Astrocyte of the spinal cord (primary cell): ENCODE measurements at regions not wholly inside any gene's neighbourhood (a gene's known extent, or its start where the extent isn't known, plus 50 kb on each side); places are given as distances from the start of the nearest gene placed in this dataset.
A peak's percentile ranks its signal among the peaks of the same experiment; 100 is the strongest.
"Not testable (repeated sequence)": the region's sequence is repeated elsewhere in the genome, so short reads cannot be mapped to it uniquely, and the experiment has no call there.

Source experiments
- DNase-seq: peaks from one replicate; pipeline ENCODE4 v3.0.0; 2011; ENCODE audit warnings: low read depth, low spot score
- H3K4me3 ChIP-seq: 2 replicates; pipeline ENCODE4 v1.5.1; 2011; ENCODE audit warnings: low read depth, mild to moderate bottlenecking, low read length, moderate library complexity
- CTCF ChIP-seq: IDR thresholded peaks from 2 replicates; pipeline ENCODE4 v1.5.1; 2012; ENCODE audit warnings: low read depth, mild to moderate bottlenecking, low read length, inconsistent platforms
- in situ Hi-C: cut with HindIII; loops from 2 replicates; pipeline ENCODE4 v1.10.0; 2017; ENCODE audit warnings: low sequenced_read_pairs

- peak; percentile 64 for DNase-seq
- no peak for TF ChIP-seq CTCF
- H3K4me3 ChIP-seq = no peak overlapping the region
- in situ Hi-C loops = no loop called here
These were observed 106.4 kb upstream of the FAM241A start for GRCh38 chr4:112038861-112039260.

- H3K4me3 ChIP-seq, DNase-seq, in situ Hi-C loops: not testable (repeated sequence)
These were observed 96.1 kb upstream of the FAM241A start for GRCh38 chr4:112049119-112049518.

GRCh38 chr4:112053825-112054350, 91.4 kb upstream of the FAM241A start:
- DNase-seq = no peak
- TF ChIP-seq CTCF = no peak
- no peak overlapping the region for H3K4me3 ChIP-seq
- in situ Hi-C loops = no loop called here

GRCh38 chr4:112055100-112055499, 90.2 kb upstream of the FAM241A start:
- in situ Hi-C loops = no loop called here
- no peak for TF ChIP-seq CTCF
- no peak overlapping the region for H3K4me3 ChIP-seq
- DNase-seq = no peak

DNA sequence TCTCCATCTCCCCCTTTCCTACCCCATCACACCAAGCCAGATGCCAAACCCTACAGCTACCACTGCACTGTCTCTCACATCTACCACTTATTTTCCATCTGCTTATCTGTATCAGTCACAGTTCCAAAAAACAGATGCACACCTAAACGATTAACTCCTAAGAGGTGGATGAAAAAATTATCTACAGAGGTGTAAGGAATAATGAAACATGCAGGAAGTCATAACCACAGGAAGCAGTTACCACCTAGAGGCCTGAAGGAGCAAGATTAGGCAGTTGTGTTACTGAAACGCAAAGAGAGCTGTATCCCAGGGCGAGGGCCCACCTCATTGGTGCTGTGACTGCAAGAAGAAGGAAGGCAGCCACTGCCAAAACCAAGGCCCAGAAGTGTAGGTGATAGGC, 87.8 kb upstream of the FAM241A start:
- DNase-seq = no peak
- TF ChIP-seq CTCF = no peak
- in situ Hi-C loops = no loop called here
- H3K4me3 ChIP-seq = no peak overlapping the region

GRCh38 chr4:112058433-112058832, 86.8 kb upstream of the FAM241A start:
- in situ Hi-C loops = no loop called here
- DNase-seq = no peak

GRCh38 chr4:112060212-112060611, 85.0 kb upstream of the FAM241A start:
- TF ChIP-seq CTCF = peak; percentile 58
- peak; percentile 10 for DNase-seq
- no peak overlapping the region for H3K4me3 ChIP-seq
- in situ Hi-C loops = no loop called here

More at GRCh38 chr4:112058433-112058832, 86.8 kb upstream of the FAM241A start:
- no peak overlapping the region for H3K4me3 ChIP-seq
- no peak for TF ChIP-seq CTCF
